NCI-H1930 (cell line): ENCODE measurements at regions not wholly inside any gene's neighbourhood (a gene's known extent, or its start where the extent isn't known, plus 50 kb on each side); places are given as distances from the start of the nearest gene placed in this dataset.
A peak's percentile ranks its signal among the peaks of the same experiment; 100 is the strongest.

Experiments used
- DNase-seq, 2 experiments: peaks; one replicate each; lab custom pipeline; 2025; lab: John Stamatoyannopoulos, UW

DNA sequence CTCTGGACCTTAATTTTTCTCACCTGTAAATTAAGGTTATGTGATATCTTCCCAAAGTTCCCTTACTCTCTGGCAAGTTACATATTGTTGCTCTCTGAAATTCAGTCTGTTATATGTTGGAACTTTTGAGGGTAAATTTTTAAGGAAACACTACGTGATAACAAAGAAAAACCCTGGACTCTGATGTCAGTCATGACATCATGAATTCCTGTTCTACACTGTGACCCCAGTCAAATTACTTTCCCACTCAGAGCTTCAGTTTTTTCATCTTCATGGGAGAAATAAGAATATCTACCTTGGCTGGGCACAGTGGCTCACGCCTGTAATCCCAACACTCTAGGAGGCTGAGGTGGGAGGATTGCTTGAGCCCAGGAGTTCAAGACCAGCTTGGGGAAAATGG, 164.6 kb upstream of the RALGAPA2 start:
- no peak for DNase-seq

DNA sequence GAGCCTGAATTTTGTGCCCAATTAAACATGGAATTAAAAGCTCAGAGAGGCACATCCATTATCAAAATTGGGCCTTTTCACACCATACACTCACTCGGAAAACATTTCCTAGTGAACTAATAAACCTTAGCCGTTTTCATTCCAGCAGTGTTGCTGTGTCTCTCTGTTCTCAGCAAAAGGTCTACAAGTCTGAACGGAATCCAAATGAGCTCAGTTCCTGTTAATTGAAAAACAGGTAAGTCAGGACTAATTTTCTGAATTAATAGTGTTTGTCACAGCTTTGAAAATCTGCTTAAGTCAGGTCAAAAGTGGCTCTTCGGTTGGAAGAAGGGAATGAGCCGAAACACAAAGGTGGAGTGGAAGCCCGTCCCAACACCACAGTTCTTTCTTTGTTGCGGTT, 163.3 kb upstream of the RALGAPA2 start:
- DNase-seq = no peak

DNA sequence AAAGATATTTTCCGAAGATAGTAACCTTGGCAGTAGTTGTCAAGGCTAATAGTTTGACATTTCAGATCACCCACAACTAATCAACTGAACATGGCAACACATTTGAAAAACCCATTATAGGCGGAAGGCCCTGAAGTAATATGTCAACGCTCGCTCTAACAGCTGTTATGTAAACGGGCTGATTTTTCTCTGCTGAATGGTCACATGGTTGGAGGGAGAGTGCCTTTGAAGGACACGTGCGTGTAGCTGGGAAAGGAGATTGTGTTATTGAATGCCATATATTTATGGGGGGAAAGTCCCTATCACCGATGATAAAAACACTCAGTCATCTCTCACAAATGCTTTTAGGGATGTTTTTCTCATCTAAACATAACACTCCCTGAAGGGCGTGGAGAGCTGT, 160.0 kb upstream of the RALGAPA2 start:
- DNase-seq = no peak

DNA sequence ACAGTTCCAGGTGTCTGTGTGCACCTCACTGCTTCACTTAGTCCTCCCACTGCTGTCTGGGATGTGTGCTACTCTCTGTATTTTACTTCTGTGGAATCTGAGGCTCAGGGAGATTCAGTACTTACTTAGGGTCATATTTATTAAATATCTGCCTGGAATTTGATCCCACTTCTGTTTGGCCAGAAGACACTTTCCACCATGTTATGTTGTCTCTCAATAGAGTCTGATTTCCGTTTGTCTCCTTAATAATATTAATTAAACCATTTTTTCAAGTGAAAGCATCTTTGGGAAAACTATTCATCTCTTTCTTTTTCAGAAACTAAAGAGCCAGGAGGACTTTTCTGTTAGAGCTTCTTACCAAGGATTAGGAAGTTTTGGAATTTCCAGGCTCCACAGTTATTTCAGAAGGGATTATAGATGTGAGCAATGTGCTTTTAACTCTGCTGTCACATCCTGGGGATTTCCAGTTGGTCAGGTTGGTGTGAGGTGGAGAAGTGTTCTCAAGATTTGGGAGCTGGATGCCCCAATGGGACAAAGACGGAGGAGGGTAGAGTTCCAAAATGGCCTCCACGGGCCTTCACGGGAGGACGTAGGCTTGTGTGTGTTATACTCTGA, 156.8 kb upstream of the RALGAPA2 start:
- no peak for DNase-seq

DNA sequence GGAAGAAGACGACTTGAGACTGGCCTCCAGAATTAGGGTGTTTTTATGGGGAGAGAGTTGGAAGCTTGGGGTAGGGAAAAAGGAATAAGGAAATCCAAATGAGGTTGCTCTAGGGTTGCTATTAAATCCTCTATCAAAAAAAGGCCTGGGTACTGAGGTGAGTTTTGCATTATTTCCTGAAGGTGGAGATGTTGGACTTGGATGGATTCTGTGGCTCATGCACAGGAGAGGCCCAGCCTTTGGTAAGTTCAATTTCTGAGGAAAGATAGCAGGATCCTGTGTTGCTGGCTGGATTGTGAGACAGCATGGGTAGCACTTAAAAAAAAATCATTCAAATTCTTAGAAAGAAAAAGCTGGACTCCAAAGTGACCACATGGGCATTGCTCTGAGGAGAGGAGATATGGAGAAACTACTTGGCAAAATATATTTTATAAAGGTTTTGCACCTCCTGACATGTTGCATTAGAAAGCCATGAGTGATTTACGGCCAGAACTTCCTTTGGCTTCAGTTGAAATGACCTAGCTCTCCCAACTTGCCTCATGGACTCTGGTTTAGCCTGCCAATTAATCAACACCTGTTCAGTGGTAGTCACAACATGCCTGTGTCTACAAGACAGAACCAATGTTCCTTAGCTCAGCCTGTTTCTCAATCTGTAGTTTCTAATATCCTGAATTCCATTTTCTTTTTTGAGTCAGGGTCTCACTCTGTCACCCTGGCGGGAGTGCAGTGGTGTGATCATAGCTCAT, 152.1 kb upstream of the RALGAPA2 start:
- DNase-seq = peak; percentile 71 to 75

DNA sequence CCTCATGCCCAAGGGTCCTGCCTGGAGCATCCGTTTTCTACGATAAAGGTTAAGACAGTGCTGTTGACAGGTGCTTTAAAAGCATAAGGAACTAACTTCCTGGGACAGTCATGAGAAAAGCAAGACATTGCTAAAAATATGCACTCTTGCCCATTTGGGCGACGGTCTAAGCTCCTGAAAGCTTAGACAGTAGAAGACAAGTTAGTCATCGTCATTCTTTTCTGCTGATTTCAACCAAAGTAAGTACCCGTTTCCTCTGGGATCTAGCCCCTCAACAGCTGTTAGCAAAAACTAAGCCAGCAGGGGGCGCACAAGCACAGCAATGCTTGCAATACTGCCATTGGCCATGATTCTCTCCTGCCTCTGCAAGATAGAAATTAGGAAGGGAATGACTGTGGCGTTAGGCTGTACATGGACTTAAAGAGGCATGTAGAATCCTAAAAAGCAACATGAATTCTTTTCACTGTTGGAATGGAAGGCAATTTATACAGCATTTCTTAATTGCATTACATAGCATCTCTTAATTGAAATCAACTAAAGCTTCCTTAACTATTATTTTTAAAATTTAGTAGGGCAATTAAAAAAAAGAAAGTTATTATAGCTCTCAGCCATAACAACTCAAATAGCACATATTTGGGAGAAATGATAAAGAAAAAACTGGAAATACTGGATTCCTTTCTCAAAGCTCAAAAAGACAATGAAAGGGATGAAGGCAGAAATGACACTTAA, 147.8 kb upstream of the RALGAPA2 start:
- DNase-seq = peak; percentile 79 to 83

DNA sequence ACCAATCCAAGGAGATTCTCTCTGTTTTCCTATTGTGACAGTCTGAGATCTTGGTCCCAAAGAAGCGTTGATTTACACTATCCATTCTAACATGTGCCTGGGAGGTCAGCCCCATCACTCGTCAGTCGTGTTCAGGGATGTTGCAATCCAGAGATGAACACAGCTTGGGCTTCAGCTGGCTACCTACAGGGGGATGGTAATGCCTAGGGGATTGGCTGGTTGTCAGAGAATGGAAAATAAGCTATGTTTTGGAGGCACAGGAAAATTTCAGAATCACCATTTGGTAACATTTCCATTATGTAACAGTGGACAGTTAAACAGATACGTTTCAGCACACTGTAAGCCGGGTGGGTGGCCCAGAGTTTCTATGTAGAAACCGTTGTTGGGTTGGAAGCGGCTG, 147.1 kb upstream of the RALGAPA2 start:
- DNase-seq = no peak

DNA sequence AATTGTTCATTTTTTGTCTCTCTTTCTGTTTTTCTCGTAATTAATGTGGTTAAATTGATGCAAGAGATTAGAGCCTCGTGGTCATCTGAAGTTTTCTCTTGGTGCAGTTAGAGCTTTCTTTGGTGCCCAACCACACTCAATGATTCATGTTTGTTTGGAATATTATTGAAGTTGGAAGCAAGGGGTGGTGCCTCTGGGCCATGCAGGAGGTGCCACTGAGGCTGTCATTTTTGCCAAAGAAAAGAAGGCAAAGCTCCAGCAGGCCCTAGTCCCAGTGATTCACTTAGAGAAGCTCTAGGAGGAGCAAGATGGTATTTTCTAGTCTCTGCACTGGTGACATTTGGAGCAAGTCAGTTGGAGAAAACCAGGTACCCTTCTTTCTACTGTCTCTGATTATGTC, 144.5 kb upstream of the RALGAPA2 start:
- no peak for DNase-seq

DNA sequence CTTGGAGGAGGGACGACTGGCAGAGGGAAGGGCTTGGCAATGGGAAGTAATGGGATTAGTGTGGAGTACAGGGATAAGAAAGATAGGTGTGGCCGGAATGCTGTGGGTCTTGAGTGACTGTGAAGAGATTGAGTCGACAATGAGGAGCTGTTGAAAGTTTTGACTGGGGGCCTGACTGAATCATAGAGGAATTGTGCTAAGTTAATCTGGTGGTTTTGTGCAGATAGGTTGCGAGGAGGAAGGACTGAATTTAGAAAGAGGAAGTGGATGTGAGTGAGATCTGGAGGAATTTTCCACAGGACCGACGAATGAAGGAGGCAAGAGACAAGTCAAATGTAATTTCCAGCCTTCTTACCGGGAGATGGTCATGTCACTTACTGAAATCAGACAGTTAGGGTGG, 143.9 kb upstream of the RALGAPA2 start:
- DNase-seq = no peak

DNA sequence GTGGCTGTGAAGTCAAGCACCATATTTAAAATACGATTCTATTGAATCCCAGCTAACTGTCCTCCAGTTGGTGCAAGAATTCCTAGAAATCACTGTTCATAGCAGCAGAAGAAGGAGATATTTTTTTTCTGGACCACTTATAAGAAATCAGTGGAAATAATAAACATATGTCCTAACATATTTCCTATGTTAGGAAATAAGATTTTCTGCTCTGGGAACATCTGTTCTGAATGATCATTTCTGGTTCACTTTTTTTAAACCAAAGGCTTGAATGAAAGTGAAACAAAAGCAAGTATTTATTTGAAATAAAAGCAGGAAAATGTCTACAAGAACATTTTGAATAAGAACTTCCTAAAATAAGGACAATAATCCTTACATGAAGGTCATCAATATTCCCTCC, 138.9 kb upstream of the RALGAPA2 start:
- DNase-seq = no peak

DNA sequence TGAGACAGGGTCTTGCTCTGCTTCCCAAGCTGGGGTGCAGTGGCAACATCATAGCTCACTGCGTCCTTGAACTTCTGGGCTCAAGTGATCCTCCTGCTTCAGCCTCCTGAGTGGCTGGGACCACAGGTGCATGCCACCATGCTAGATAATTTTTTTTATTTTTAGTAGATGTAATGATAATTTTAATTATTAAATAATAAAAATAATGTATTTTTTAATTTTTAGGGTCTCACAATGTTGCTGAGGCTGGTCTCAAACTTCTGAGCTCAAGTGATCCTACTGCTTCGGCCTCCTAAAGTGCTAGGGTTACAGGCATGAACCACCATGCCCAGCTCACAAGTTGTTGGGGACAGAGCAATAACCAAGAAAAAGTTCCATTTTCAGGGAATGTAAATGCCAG, 138.0 kb upstream of the RALGAPA2 start:
- DNase-seq = no peak

DNA sequence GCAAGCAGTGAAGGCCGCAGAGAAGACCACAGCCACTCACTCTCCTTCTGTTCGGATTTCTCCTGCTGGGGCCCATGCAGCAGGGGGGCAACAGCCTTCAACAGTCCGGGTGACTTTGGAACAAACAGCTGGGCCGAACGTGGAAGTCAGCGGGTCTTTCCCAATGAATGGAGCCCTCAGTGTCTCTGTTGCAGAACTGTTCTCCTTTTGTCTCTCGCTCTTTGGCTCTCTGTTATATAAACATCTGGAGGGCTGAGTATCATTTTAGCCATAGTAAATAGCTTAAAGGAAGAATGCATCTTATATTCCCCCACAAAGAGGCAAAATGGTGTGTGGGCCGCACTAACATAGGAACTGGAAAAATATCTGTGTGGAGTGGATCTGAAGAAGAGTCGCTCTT, 136.7 kb upstream of the RALGAPA2 start:
- DNase-seq = no peak

DNA sequence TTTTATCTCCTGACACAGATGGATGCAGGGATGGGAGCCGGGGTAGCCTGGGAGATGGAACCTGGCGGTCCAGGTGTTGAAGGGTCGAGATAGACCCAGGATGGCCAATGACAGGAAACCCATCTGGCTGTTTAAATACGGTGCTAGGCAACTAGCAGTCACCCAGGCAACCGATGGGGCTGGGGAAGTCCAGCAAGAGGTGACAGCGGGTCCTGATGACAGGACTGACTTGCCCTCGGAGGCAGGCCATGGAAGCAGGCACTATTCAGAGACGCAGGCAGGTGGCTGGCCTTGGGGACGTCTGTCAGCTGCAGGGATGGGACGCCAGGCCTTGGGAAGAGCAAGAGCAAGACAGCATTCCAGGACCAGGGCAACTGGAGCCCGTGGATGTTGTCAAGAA, 135.4 kb upstream of the RALGAPA2 start:
- no peak for DNase-seq

DNA sequence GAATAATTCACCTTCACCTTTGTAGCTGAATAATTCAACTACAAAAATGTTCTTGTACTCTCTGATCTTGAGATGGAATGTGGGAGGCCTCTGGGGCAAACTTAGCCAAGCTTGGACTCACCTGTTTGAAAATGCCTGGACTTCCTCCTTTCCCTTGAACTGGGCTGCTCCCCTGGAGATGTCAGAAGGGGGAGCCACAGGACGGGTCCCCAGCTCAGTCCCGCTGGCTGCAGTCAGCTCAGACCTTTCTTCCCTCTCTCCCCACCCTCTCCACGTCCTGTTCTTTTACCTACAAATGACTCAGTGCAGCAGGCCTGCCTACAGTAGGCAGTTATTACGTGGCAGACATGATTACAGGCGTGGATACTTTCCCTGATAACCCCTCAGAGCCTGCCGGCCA, 131.5 kb upstream of the RALGAPA2 start:
- peak in 1 of 2 experiments; percentile 14 for DNase-seq

DNA sequence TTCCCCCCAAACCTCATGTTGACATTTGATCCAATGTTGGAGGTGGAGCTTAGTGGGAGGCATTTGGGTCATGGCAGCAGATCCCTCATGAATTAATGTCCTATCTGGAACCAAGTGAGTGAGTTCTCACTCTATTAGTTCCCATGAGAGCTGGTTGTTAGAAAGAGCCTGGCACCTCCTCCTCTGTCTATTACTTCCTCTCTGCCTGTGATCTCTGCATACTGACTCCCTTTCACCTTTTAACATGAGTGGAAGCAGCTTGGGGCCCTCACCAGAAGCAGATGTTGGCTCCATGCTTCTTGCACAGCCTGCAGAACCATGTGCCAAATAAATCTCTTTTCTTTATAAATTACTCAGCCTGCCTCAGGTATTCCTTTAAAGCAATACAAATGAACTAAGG, 127.3 kb upstream of the RALGAPA2 start:
- no peak for DNase-seq

DNA sequence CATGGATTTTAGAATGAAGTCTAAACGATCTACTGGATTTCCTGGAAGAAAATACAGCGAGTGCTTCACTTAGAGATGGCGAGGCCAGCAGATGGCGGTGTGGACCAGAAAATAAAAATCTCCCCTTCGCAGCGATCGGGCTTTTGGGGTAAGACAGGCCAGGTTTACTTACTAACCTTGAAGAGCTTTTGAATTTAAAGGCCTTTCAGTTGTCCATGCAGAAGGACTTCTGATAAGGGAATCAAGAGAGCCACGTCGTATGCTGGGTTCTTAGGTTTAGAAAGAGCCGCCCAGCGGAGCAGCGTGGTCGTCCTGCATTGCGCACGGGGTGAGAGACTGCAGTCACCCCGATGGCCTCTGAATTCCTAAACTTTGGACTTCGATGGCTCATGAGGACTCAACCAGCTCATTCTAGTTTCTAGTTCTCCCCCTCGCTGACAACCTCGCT, 125.2 kb upstream of the RALGAPA2 start:
- peak; percentile 17 to 63 for DNase-seq

DNA sequence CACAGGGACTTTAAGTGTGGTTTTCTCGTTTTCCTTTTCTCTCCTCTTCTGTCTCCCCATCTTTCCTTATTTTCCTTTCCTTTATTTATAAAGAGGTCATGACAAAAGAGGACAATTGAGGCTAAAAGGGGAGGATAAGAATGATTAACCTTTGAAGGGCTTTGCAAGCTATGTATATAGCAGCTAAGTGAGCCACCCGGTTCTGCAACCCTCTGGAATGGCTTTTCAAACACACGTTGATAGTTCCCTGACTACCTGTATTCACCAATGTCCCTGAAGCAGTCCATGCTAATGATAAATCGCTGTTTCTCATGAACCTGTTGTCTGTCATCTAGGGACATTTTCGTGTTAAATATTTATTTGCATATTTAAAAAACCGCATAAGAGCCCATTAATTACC, 124.4 kb upstream of the RALGAPA2 start:
- no peak for DNase-seq

DNA sequence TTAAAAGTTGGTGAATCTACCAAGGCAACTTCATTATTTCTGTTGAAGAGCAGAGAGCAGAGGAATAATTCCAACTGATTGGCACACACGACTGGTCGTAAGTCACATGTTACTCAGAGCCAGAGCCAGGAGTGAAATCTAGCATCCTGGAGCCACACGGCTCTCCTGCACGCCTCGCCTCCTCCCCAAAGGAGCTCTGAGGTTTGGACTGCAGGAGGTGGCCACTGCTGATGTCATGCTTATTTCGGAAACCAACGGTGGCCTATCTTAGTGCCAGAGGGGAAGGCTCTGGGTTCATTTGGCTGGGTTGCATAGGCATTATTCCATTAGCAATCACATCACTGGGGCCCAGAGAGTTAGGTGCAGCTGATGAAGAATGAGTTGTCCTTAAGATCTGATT, 123.5 kb upstream of the RALGAPA2 start:
- no peak for DNase-seq

DNA sequence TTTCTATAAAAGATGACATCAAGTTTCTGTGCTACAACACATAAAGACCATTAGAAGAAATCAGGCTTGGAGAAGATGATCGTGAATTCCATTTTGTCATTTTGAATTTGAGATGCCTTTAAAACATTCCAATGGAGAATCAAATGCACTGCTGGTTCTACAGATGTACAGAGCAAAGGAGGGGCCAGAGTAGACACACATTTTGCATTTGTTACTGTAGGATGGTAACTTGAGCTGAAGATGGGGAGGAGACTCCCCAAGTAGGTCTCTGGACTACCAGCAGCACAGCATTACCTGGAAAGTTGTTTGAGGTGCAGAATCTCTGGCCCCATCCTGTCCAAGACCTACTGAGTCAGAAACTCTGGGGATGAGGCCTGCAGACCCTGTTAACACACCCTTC, 121.6 kb upstream of the RALGAPA2 start:
- DNase-seq = no peak

DNA sequence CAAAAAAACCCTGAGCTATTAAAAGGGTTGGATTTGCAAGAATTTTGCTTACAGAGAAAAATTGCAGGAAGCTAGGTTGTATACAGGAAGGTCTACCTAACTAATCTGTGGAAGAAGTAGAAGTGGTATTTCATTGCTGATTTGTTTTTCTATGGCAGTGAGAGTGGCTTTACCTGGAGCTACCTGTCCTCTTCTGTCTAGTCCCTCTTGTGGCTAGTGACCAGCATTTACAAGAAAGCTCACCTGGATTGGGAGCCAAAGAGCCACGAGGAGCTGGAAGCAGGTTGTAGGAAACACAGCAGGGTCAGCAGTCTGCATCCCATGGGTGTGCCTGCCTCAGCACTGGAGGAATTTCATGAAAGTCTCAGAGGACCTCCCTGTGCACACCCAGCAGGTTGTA, 120.3 kb upstream of the RALGAPA2 start:
- DNase-seq = no peak

DNA sequence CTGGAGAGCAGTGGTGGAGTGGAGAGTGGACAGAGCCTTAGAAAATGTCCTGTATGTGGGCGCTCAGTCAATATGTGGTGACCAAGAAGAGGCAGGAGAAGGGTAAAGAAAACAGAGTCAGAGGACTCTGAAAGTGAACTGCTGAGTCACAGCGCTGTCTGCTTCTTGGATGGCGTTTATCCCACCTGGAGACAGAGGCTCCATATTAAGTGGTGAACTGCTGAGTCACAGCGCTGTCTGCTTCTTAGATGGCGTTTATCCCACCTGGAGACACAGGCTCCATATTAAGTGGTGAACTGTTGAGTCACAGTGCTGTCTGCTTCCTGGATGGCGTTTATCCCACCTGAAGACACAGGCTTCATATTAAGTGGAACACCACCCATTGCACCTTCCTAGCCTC, 119.3 kb upstream of the RALGAPA2 start:
- no peak for DNase-seq

DNA sequence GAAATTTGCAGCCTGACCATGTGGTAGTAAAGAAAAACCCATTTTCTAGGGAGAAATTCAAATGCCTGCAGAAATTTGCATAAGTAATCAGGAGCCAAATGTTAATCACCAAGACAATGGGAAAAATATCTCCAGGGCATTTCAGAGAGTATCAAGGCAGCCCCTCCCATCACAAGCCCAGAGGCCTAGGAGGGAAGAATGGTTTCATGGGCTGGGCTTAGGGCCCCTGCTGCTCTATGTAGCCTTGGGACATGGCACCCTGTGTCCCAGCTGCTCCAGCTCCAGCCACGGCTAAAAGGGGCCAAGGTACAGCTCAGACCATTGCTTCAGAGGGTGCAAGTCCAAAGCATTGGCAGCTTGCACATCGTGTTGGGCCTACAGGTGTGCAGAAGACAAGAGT, 117.2 kb upstream of the RALGAPA2 start:
- DNase-seq = no peak

DNA sequence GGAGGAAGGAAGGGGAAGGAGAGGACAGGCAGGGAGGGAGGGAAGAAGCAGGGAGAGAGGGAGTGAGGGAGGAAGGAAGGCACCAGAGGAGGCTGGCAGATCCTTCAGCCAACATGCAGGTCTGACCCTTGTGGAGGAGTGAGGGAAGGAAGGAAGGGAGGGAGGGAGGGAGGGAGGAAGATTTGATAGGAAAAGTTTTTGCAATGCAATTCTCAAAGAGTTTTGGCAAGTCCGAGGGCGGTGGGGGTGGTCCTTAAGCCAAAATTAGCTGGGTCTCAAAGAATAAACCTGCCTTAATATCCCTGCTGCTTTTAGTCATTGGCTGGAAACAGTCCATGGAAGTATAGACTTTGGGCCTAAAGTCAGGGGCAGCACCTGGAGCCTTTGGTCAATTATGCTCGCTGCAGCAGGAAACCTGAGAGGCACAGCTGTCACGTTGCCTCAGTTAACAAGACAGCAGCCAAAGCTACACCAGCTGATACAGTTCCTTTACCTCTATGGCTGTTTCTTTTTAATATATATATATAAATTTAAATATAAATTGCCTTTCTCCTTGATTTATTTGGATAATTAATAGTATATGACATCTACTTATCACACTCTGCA, 115.7 kb upstream of the RALGAPA2 start:
- no peak for DNase-seq
